Left renal pelvis (tissue), 4 donors: ENCODE measurements at regions not wholly inside any gene's neighbourhood (a gene's known extent, or its start where the extent isn't known, plus 50 kb on each side); places are given as distances from the start of the nearest gene placed in this dataset.

Experiments
- DNase-seq, 4 donors: peaks; one replicate each; pipeline ENCODE4 v3.0.0-alpha.2; 2013; ENCODE audit warnings: low read depth in 4 of 4, low spot score in 3 of 4

- no peak for DNase-seq
Measured at GRCh38 chr6:96460052-96460700, 61.4 kb upstream of the UFL1 start.

- DNase-seq: no peak
Measured at GRCh38 chr6:96465321-96465903, 56.2 kb upstream of the UFL1 start.

- DNase-seq: no peak
Measured at GRCh38 chr6:96466147-96466863, 55.3 kb upstream of the UFL1 start.

- DNase-seq: no peak
Measured at GRCh38 chr6:96467814-96468213, 53.8 kb upstream of the UFL1 start.

GRCh38 chr6:96468281-96468680 lies 53.3 kb upstream of the UFL1 start:
- DNase-seq: no peak

GRCh38 chr6:96468681-96469224 lies 52.9 kb upstream of the UFL1 start:
- DNase-seq: no peak

- no peak for DNase-seq
Measured at GRCh38 chr6:96469312-96469711, 52.3 kb upstream of the UFL1 start.

GRCh38 chr6:96470296-96470695 lies 51.3 kb upstream of the UFL1 start:
- no peak for DNase-seq
